Left renal cortex interstitium (tissue), 4 donors: ENCODE measurements at regions not wholly inside any gene's neighbourhood (a gene's known extent, or its start where the extent isn't known, plus 50 kb on each side); places are given as distances from the start of the nearest gene placed in this dataset.

Experiments used
- DNase-seq, 4 donors: peaks; one replicate each; pipeline ENCODE4 v3.0.0-alpha.2; 2013; ENCODE audit warnings: low read depth in 4 of 4, low spot score in 2 of 4, missing footprints in 1 of 4

- DNase-seq: no peak
Observed at GRCh38 chr6:118761645-118762044, 110.3 kb upstream of the CEP85L start.

GRCh38 chr6:118758946-118759345, 107.6 kb upstream of the CEP85L start:
- no peak for DNase-seq

- DNase-seq: no peak
Observed at GRCh38 chr6:118755941-118756646, 104.7 kb upstream of the CEP85L start.

GRCh38 chr6:118752803-118753202, 101.4 kb upstream of the CEP85L start:
- no peak for DNase-seq

GRCh38 chr6:118751072-118751471, 99.7 kb upstream of the CEP85L start:
- DNase-seq: no peak

GRCh38 chr6:118750143-118750542, 98.8 kb upstream of the CEP85L start:
- DNase-seq: no peak

- DNase-seq: no peak
Observed at GRCh38 chr6:118748311-118749062, 97.1 kb upstream of the CEP85L start.

GRCh38 chr6:118746825-118747174, 95.4 kb upstream of the CEP85L start:
- no peak for DNase-seq

GRCh38 chr6:118746145-118746824, 94.9 kb upstream of the CEP85L start:
- no peak for DNase-seq

GRCh38 chr6:118745156-118745555, 93.8 kb upstream of the CEP85L start:
- no peak for DNase-seq

GRCh38 chr6:118744261-118744941, 93.0 kb upstream of the CEP85L start:
- DNase-seq: no peak

GRCh38 chr6:118743746-118744145, 92.4 kb upstream of the CEP85L start:
- DNase-seq: no peak

GRCh38 chr6:118740372-118740771, 89.0 kb upstream of the CEP85L start:
- DNase-seq: no peak

GRCh38 chr6:118739696-118740353, 88.4 kb upstream of the CEP85L start:
- DNase-seq: no peak

- DNase-seq: no peak
Observed at GRCh38 chr6:118736440-118736839, 85.0 kb upstream of the CEP85L start.

- no peak for DNase-seq
Observed at GRCh38 chr6:118735320-118735719, 83.9 kb upstream of the CEP85L start.

- DNase-seq: no peak
Observed at GRCh38 chr6:118725944-118726343, 74.6 kb upstream of the CEP85L start.

GRCh38 chr6:118724211-118724610, 72.8 kb upstream of the CEP85L start:
- DNase-seq: no peak

GRCh38 chr6:118722829-118723813, 71.7 kb upstream of the CEP85L start:
- no peak for DNase-seq

GRCh38 chr6:118720125-118720473, 68.7 kb upstream of the CEP85L start:
- DNase-seq: no peak
